ENCODE measurements at regions not wholly inside any gene's neighbourhood (a gene's known extent, or its start where the extent isn't known, plus 50 kb on each side); places are given as distances from the start of the nearest gene placed in this dataset.
A peak's percentile ranks its signal among the peaks of the same experiment; 100 is the strongest.

- no peak for TF ChIP-seq CTCF (IDR thresholded peaks at IDR 0.05; ENCODE audit: unreplicated experiment in 3 of 3)
- Mint-ChIP-seq H3K27me3 (ENCODE audit: low read depth) (no peaks in the 10 kb centered on the region), H3K4me1 (no peaks in the 10 kb centered on the region)
These were observed 535.9 kb upstream of the ATXN8OS start for GRCh38 chr13:69571606-69572323.

DNA sequence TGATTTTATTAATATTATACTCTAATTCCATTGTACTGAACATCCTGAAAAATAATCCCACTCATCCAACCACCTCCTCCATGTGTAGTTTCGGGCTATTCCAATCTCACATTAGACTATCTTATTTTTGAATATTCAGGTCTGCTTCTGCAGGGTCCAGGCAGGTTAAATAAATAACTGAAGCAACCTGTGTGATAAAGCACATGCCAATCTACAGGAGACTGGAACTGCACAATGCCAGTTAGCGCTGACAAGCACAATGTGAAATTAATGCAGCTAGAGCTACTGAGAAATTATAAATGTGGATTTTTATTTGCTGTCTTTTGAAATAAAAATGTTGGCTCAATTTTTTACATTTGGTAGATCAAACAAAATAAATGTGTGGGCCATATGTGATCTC is 540.1 kb upstream of the ATXN8OS start:
- Mint-ChIP-seq H3K9me3 (peaks cover 5% of the 10 kb centered on the region), H3K27ac (no peak overlapping the region), H3K27me3 (ENCODE audit: low read depth) (no peaks in the 10 kb centered on the region), H3K4me1 (no peaks in the 10 kb centered on the region), H3K36me3 (ENCODE audit: low read depth) (no peaks in the 10 kb centered on the region), H3K4me3 (no peak overlapping the region)
- no peak for TF ChIP-seq CTCF (IDR thresholded peaks at IDR 0.05; ENCODE audit: unreplicated experiment in 3 of 3)

More at GRCh38 chr13:69571606-69572323, 535.9 kb upstream of the ATXN8OS start:
- Mint-ChIP-seq H3K4me3 (no peak overlapping the region), H3K36me3 (ENCODE audit: low read depth) (no peaks in the 10 kb centered on the region), H3K9me3 (peaks cover 9% of the 10 kb centered on the region), H3K27ac (peak overlapping the region; percentile 51 to 59 (median 56))

DNA sequence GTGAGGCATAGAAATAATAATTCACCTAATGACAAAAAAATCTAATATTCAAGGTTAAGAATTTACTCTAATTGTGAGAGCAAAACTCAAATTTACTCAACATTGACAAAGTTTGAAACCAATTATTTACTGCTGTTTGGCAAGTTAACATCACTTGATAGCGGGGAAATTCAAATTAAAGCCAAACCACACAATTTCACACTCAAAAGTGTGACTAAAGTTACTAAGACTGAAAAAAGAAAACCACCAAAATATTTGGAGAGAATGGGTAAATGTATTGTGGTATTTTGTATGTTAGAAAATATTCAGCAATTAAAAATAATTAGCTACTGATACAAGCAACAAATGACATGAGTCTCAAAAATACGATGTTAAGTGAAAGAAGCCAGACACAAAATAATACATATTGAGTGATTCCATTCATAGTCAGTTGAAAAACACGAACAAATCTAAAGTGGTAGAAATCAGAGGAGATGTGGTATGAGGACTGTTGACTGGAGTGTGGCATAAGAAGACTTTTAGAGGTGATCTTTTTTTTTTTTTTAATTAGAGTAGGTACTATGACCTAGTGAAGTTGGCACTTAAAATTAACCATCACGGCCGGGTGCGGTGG is 541.4 kb upstream of the ATXN8OS start:
- Mint-ChIP-seq H3K36me3 (ENCODE audit: low read depth) (no peaks in the 10 kb centered on the region), H3K9me3 (peaks cover 5% of the 10 kb centered on the region), H3K27me3 (ENCODE audit: low read depth) (no peaks in the 10 kb centered on the region), H3K27ac (no peak overlapping the region), H3K4me1 (no peaks in the 10 kb centered on the region), H3K4me3 (no peak overlapping the region)
- TF ChIP-seq CTCF (IDR thresholded peaks at IDR 0.05; ENCODE audit: unreplicated experiment in 3 of 3): no peak

DNA sequence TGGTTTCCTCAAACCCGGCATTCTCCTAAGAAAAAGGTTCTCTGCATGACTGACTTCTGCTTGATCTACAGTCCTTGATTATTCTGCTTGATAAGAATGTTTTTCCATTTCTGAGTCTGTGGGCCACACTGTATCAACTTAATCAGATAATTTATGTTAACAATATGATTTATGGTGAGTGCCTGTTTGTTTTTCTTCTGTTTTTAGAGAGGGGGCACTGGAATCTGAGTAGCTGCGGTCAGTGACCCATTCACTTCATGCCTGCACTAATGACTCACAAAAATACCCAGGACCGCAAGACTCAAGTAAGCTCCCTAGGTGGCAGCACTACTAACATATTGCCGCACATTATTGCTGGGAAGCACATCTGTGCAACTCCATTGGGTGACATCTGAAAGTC is 542.3 kb upstream of the ATXN8OS start:
- Mint-ChIP-seq H3K4me3 (no peak overlapping the region), H3K4me1 (no peaks in the 10 kb centered on the region), H3K27ac (no peak overlapping the region), H3K27me3 (ENCODE audit: low read depth) (no peaks in the 10 kb centered on the region), H3K36me3 (ENCODE audit: low read depth) (no peaks in the 10 kb centered on the region), H3K9me3 (peaks cover 2% of the 10 kb centered on the region)
- peak in 1 of 3 experiments; percentile 9 for TF ChIP-seq CTCF (IDR thresholded peaks at IDR 0.05; ENCODE audit: unreplicated experiment in 3 of 3)

DNA sequence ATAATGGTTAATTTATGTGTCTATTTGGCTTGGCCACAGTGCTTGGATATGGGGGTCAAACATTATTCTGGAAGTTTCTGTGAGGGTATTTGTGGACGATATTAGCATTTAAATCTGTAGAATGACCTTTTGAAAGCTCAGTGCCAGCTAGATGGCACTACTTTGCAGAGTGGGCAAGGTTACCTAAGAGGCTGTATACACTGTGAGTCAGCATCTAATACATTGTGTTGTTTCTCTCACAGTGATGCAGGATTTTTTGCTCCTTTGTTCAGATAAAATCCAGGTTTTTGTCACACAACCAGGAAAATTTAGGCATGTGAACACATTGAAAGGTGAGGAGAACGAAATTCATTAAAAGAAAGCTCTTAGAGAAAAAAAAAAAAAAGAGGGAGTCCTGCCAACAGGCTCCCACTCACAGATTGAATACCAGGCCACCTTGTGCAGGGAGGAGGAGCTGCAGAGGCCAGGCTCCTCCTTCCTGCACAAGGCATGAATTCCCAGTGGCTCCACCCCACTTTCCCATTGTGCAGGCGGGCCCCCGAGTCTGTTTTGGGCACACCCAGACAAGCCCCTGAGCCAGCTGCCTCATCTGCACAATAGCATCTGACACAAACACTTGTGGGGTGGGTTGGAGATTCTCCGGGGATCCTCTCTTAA is 551.0 kb upstream of the ATXN8OS start:
- Mint-ChIP-seq H3K27ac (no peak overlapping the region), H3K4me3 (no peak overlapping the region), H3K36me3 (ENCODE audit: low read depth) (no peaks in the 10 kb centered on the region), H3K4me1 (no peaks in the 10 kb centered on the region), H3K27me3 (ENCODE audit: low read depth) (peaks cover 4% of the 10 kb centered on the region), H3K9me3 (no peaks in the 10 kb centered on the region)
- no peak for TF ChIP-seq CTCF (IDR thresholded peaks at IDR 0.05; ENCODE audit: unreplicated experiment in 3 of 3)

Data from nephron (organoid).